HepG2 (cell line): ENCODE measurements at regions not wholly inside any gene's neighbourhood (a gene's known extent, or its start where the extent isn't known, plus 50 kb on each side); places are given as distances from the start of the nearest gene placed in this dataset.
A peak's percentile ranks its signal among the peaks of the same experiment; 100 is the strongest.

Experiments used
- CENPT ChIP-seq: sonication (generic); formaldehyde crosslinking; IDR thresholded peaks from 2 replicates; pipeline ENCODE4 v1.8.0; 2022; ENCODE audit warnings: low read depth, mild to moderate bottlenecking, moderate library complexity, missing genetic modification reagents
- FLYWCH1 ChIP-seq: sonication (generic); formaldehyde crosslinking; IDR thresholded peaks from 2 replicates; pipeline ENCODE4 v1.8.1; 2023; ENCODE audit warnings: mild to moderate bottlenecking, missing genetic modification reagents
- MED13 ChIP-seq: sonication (generic); formaldehyde crosslinking; IDR thresholded peaks from 2 replicates; pipeline ENCODE4 v1.5.0; 2020; ENCODE audit warnings: missing genetic modification reagents
- MED8 ChIP-seq: sonication (generic); formaldehyde crosslinking; IDR thresholded peaks from 2 replicates; pipeline ENCODE4 v1.8.1; 2023; ENCODE audit warnings: mild to moderate bottlenecking, missing genetic modification reagents; ENCODE audit not compliant: insufficient replicate concordance
- MEIS2 ChIP-seq: sonication (generic); formaldehyde crosslinking; IDR thresholded peaks from 2 replicates; pipeline ENCODE4 v1.9.0; 2021; ENCODE audit warnings: mild to moderate bottlenecking, missing genetic modification reagents
- MYC ChIP-seq: sonication (generic); formaldehyde crosslinking; IDR thresholded peaks from 2 replicates; pipeline ENCODE4 v1.9.0; 2021; ENCODE audit warnings: missing genetic modification reagents, borderline replicate concordance
- NFRKB ChIP-seq: fragments of 450-650 bp; IDR thresholded peaks from 2 replicates; pipeline ENCODE4 v1.6.1; 2017
- STAT5B ChIP-seq: sonication (generic); formaldehyde crosslinking; IDR thresholded peaks from 2 replicates; pipeline ENCODE4 v1.4.0; 2020; ENCODE audit warnings: missing genetic modification reagents
- ZIK1 ChIP-seq: sonication (generic); formaldehyde crosslinking; IDR thresholded peaks from 2 replicates; pipeline ENCODE4 v1.5.0; 2020; ENCODE audit warnings: mild to moderate bottlenecking, low read depth, missing genetic modification reagents, borderline replicate concordance
- ZNF225 ChIP-seq: sonication (generic); formaldehyde crosslinking; IDR thresholded peaks from 2 replicates; pipeline ENCODE4 v1.4.0; 2020; ENCODE audit warnings: mild to moderate bottlenecking, missing genetic modification reagents
- ZNF350 ChIP-seq: sonication (generic); formaldehyde crosslinking; IDR thresholded peaks from 2 replicates; pipeline ENCODE4 v1.4.0; 2020; ENCODE audit warnings: mild to moderate bottlenecking, low read depth, missing genetic modification reagents, borderline replicate concordance
- ZNF570 ChIP-seq: sonication (generic); formaldehyde crosslinking; IDR thresholded peaks from 2 replicates; pipeline ENCODE4 v1.4.0; 2020; ENCODE audit warnings: mild to moderate bottlenecking, missing genetic modification reagents, borderline replicate concordance
- ZNF572 ChIP-seq: sonication (generic); formaldehyde crosslinking; IDR thresholded peaks from 2 replicates; pipeline ENCODE4 v1.5.1; 2020; ENCODE audit warnings: mild to moderate bottlenecking, missing genetic modification reagents
- ZNF772 ChIP-seq: sonication (generic); formaldehyde crosslinking; IDR thresholded peaks from 2 replicates; pipeline ENCODE4 v1.5.0; 2020; ENCODE audit warnings: mild to moderate bottlenecking, missing genetic modification reagents
- ZNF776 ChIP-seq: sonication (generic); formaldehyde crosslinking; IDR thresholded peaks from 2 replicates; pipeline ENCODE4 v1.4.0; 2020; ENCODE audit warnings: mild to moderate bottlenecking, missing genetic modification reagents
- TF ChIP-seq, protein P1 (sequence below): sonication (generic); formaldehyde crosslinking; IDR thresholded peaks from 2 replicates; pipeline ENCODE4 v1.9.0; 2022; ENCODE audit warnings: missing genetic modification reagents, mild to moderate bottlenecking, borderline replicate concordance
- TF ChIP-seq, protein P2 (sequence below): IDR thresholded peaks from 2 replicates; pipeline ENCODE4 v1.6.1; 2016
- TF ChIP-seq, protein P3 (sequence below): sonication (generic); formaldehyde crosslinking; IDR thresholded peaks from 2 replicates; pipeline ENCODE4 v1.8.1; 2023; ENCODE audit warnings: mild to moderate bottlenecking, inconsistent platforms, moderate library complexity, missing genetic modification reagents, borderline replicate concordance
- TF ChIP-seq, protein P4 (sequence below): sonication (generic); formaldehyde crosslinking; IDR thresholded peaks from 2 replicates; pipeline ENCODE4 v1.4.0; 2020; ENCODE audit warnings: mild to moderate bottlenecking, missing genetic modification reagents
- TF ChIP-seq, protein P5 (sequence below): sonication (generic); formaldehyde crosslinking; IDR thresholded peaks from 2 replicates; pipeline ENCODE4; 2020; ENCODE audit warnings: missing genetic modification reagents, mild to moderate bottlenecking, borderline replicate concordance
- TF ChIP-seq, protein P6 (sequence below): sonication (generic); formaldehyde crosslinking; IDR thresholded peaks from 2 replicates; pipeline ENCODE4 v1.8.0; 2022; ENCODE audit warnings: missing genetic modification reagents, mild to moderate bottlenecking, borderline replicate concordance

DNA sequence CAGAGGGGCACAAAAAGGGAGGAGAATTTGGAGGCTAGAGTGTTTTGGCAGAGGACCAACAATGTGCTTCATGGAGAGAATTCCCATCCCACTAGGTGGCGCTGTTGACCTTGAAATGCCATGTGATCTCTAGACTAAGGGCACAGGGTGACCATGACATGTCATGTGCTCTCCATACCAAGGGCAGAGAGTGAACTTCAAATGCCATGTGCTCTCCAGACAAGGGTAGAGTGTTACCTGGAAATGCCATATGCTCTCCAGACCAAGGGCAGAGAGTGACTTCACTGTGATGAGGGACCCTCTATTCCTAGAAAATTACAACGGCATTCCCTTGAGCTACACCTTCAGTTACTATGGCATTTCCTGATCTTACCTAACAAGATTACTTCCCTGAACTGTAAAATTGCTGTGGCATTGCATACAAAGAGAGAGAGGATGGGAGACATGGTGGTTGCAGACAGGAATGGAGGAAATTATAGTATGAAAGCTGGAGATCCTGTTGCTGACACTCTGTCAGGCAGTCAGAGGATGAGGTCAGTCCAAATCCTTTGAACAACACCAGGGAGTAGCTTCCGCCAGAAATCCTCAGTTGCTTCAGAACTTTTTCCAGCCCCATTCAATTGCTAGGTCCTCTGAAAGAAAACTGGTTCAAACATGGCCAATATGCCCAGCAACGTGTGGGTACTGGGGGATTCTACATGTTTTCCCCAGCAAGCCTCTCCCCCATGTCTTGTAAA lies 60.9 kb upstream of the ACSM6 start (continued):
- TF ChIP-seq, protein P1, sequence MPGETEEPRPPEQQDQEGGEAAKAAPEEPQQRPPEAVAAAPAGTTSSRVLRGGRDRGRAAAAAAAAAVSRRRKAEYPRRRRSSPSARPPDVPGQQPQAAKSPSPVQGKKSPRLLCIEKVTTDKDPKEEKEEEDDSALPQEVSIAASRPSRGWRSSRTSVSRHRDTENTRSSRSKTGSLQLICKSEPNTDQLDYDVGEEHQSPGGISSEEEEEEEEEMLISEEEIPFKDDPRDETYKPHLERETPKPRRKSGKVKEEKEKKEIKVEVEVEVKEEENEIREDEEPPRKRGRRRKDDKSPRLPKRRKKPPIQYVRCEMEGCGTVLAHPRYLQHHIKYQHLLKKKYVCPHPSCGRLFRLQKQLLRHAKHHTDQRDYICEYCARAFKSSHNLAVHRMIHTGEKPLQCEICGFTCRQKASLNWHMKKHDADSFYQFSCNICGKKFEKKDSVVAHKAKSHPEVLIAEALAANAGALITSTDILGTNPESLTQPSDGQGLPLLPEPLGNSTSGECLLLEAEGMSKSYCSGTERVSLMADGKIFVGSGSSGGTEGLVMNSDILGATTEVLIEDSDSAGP = no peak; the same call in 1 of the 2 replicates
- no peak for TF ChIP-seq ZIK1 (CRISPR knock-in tag)
- TF ChIP-seq, protein P2, sequence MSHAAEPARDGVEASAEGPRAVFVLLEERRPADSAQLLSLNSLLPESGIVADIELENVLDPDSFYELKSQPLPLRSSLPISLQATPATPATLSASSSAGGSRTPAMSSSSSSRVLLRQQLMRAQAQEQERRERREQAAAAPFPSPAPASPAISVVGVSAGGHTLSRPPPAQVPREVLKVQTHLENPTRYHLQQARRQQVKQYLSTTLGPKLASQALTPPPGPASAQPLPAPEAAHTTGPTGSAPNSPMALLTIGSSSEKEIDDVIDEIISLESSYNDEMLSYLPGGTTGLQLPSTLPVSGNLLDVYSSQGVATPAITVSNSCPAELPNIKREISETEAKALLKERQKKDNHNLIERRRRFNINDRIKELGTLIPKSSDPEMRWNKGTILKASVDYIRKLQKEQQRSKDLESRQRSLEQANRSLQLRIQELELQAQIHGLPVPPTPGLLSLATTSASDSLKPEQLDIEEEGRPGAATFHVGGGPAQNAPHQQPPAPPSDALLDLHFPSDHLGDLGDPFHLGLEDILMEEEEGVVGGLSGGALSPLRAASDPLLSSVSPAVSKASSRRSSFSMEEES (CRISPR knock-in tag) = peak; percentile 91
- TF ChIP-seq FLYWCH1 (CRISPR knock-in tag) = no peak
- no peak for TF ChIP-seq ZNF225 (CRISPR knock-in tag)
- TF ChIP-seq, protein P3, sequence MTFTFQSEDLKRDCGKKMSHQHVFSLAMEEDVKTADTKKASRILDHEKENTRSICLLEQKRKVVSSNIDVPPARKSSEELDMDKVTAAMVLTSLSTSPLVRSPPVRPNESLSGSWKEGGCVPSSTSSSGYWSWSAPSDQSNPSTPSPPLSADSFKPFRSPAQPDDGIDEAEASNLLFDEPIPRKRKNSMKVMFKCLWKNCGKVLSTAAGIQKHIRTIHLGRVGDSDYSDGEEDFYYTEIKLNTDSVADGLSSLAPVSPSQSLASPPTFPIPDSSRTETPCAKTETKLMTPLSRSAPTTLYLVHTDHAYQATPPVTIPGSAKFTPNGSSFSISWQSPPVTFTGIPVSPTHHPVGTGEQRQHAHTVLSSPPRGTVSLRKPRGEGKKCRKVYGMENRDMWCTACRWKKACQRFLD (CRISPR knock-in tag) = no peak
- no peak for TF ChIP-seq MED8 (CRISPR knock-in tag)
- no peak for TF ChIP-seq NFRKB
- no peak for TF ChIP-seq ZNF772
- no peak for TF ChIP-seq MEIS2
- TF ChIP-seq CENPT (CRISPR knock-in tag) = no peak
- TF ChIP-seq, protein P4, sequence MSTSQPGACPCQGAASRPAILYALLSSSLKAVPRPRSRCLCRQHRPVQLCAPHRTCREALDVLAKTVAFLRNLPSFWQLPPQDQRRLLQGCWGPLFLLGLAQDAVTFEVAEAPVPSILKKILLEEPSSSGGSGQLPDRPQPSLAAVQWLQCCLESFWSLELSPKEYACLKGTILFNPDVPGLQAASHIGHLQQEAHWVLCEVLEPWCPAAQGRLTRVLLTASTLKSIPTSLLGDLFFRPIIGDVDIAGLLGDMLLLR (CRISPR knock-in tag) = no peak
- TF ChIP-seq ZNF570 (CRISPR knock-in tag) = no peak
- TF ChIP-seq STAT5B (CRISPR knock-in tag) = no peak
- TF ChIP-seq ZNF350 (CRISPR knock-in tag) = no peak
- TF ChIP-seq ZNF776 (CRISPR knock-in tag) = no peak
- TF ChIP-seq MYC (CRISPR knock-in tag) = peak; percentile 93
- TF ChIP-seq, protein P5, sequence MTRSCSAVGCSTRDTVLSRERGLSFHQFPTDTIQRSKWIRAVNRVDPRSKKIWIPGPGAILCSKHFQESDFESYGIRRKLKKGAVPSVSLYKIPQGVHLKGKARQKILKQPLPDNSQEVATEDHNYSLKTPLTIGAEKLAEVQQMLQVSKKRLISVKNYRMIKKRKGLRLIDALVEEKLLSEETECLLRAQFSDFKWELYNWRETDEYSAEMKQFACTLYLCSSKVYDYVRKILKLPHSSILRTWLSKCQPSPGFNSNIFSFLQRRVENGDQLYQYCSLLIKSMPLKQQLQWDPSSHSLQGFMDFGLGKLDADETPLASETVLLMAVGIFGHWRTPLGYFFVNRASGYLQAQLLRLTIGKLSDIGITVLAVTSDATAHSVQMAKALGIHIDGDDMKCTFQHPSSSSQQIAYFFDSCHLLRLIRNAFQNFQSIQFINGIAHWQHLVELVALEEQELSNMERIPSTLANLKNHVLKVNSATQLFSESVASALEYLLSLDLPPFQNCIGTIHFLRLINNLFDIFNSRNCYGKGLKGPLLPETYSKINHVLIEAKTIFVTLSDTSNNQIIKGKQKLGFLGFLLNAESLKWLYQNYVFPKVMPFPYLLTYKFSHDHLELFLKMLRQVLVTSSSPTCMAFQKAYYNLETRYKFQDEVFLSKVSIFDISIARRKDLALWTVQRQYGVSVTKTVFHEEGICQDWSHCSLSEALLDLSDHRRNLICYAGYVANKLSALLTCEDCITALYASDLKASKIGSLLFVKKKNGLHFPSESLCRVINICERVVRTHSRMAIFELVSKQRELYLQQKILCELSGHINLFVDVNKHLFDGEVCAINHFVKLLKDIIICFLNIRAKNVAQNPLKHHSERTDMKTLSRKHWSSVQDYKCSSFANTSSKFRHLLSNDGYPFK = no peak
- TF ChIP-seq, protein P6, sequence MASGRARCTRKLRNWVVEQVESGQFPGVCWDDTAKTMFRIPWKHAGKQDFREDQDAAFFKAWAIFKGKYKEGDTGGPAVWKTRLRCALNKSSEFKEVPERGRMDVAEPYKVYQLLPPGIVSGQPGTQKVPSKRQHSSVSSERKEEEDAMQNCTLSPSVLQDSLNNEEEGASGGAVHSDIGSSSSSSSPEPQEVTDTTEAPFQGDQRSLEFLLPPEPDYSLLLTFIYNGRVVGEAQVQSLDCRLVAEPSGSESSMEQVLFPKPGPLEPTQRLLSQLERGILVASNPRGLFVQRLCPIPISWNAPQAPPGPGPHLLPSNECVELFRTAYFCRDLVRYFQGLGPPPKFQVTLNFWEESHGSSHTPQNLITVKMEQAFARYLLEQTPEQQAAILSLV (CRISPR knock-in tag) = no peak
- TF ChIP-seq ZNF572 (CRISPR knock-in tag) = no peak
- TF ChIP-seq MED13 = no peak
